K562 (cell line): ENCODE measurements at regions not wholly inside any gene's neighbourhood (a gene's known extent, or its start where the extent isn't known, plus 50 kb on each side); places are given as distances from the start of the nearest gene placed in this dataset.

ENCODE experiments used
- ATAC-seq: fragments of 200-7000 bp; cut with Tn5 transposase; 3 replicates; pipeline ENCODE4 v1.9.1; 2020; ENCODE audit warnings: moderate library complexity
- BruUV-seq: library from RNA; stranded (reverse); fragments of 400-500 nt; replicated peaks from 2 replicates; lab custom pipeline; 2021; lab: Mats Ljungman, UMichigan
- CTCF ChIA-PET: fragments of 300-600 bp; formaldehyde crosslinking; extraction: SDS; loops from one replicate; lab custom pipeline; 2021; ENCODE audit warnings: low intra/inter-chr PET ratio; lab: Yijun Ruan, JAX
- POLR2A ChIA-PET: fragments of 300-600, 350-650 bp; sonication (Branson Sonifier 250); formaldehyde crosslinking; extraction: SDS; loops from one replicate; lab custom pipeline; 2021; ENCODE audit warnings: antibody characterized with exemption, inconsistent platforms; lab: Yijun Ruan, JAX
- DNase-seq, 4 experiments: peaks; one replicate each; pipeline versions ENCODE4 v3.0.0 to v3.0.0-alpha.2; 2011 to 2018; ENCODE audit warnings: low spot score in 3 of 4, mixed read lengths in 3 of 4; ENCODE audit errors: extremely low read depth in 1 of 4
- FAIRE-seq: peaks from 2 replicates; lab custom pipeline; 2011; peaks lifted over from hg19 to GRCh38; lab: Jason Lieb, UNC
- H2AFZ ChIP-seq: 2 replicates; pipeline ENCODE4 v1.6.0; 2011; ENCODE audit warnings: low read depth, low read length, control low read depth, inconsistent platforms
- H3K27ac ChIP-seq: fragments of 200-600 bp; 3 replicates; pipeline ENCODE4 v1.8.0; 2011; ENCODE audit warnings: low read depth, mild to moderate bottlenecking, control low read depth, inconsistent platforms, low read length, moderate library complexity, mixed read lengths; ENCODE audit errors: extremely low read depth
- H3K27me3 ChIP-seq, 2 experiments: fragments of 300-600 bp in 1 of 2; 2 replicates in 1 of 2; 3 replicates in 1 of 2; pipeline versions ENCODE4 v1.6.0 to v1.8.0; 2011; ENCODE audit warnings: inconsistent platforms in 2 of 2, low read length in 2 of 2, mild to moderate bottlenecking in 1 of 2, mixed read lengths in 1 of 2, moderate library complexity in 1 of 2; ENCODE audit not compliant: control insufficient read depth in 2 of 2, insufficient read depth in 2 of 2
- H3K36me3 ChIP-seq: fragments of 300-600 bp; 3 replicates; pipeline ENCODE4 v1.8.0; 2011; ENCODE audit warnings: mild to moderate bottlenecking, low read length, inconsistent platforms; ENCODE audit not compliant: control insufficient read depth, insufficient read depth
- H3K4me1 ChIP-seq, 2 experiments: fragments of 200-600 bp in 1 of 2; replicated peaks in 1 of 2; 2 replicates in 1 of 2; 3 replicates in 1 of 2; pipeline versions ENCODE4 v1.5.1 to v1.8.0; 2011; ENCODE audit warnings: inconsistent platforms in 2 of 2, low read length in 2 of 2, mild to moderate bottlenecking in 1 of 2, mixed read lengths in 1 of 2, moderate library complexity in 1 of 2; ENCODE audit not compliant: control insufficient read depth in 2 of 2, insufficient read depth in 2 of 2
- H3K4me2 ChIP-seq: 2 replicates; pipeline ENCODE4 v1.6.1; 2011; ENCODE audit warnings: low read length, control low read depth, inconsistent platforms, mixed read lengths; ENCODE audit not compliant: insufficient read depth
- H3K4me3 ChIP-seq: fragments of 200-600 bp; sonication (generic), shearing (Covaris generic); 2 replicates; pipeline ENCODE4 v1.5.1; 2016; ENCODE audit warnings: control low read depth, inconsistent platforms
- H3K79me2 ChIP-seq: fragments of 200-600 bp; 3 replicates; pipeline ENCODE4 v1.8.0; 2011; ENCODE audit warnings: low read length, inconsistent platforms; ENCODE audit not compliant: control insufficient read depth, insufficient read depth
- H3K9ac ChIP-seq, 2 experiments: 2 replicates each; pipeline versions ENCODE4 v1.6.0 to v1.6.1; 2011; ENCODE audit warnings: low read depth in 2 of 2, low read length in 2 of 2, control low read depth in 1 of 2, inconsistent platforms in 1 of 2, mild to moderate bottlenecking in 1 of 2, mixed read lengths in 1 of 2; ENCODE audit not compliant: insufficient read depth in 1 of 2
- H3K9me1 ChIP-seq: one replicate; pipeline ENCODE4 v1.6.0; 2011; ENCODE audit warnings: inconsistent platforms, mild to moderate bottlenecking, low read length, moderate library complexity; ENCODE audit not compliant: control insufficient read depth, insufficient read depth
- H3K9me3 ChIP-seq: replicated peaks from 2 replicates; pipeline ENCODE4 v1.5.1; 2011; ENCODE audit warnings: low read depth, low read length, inconsistent platforms; ENCODE audit not compliant: control insufficient read depth, insufficient read depth
- H4K20me1 ChIP-seq: replicated peaks from 2 replicates; pipeline ENCODE4 v1.6.1; 2011; ENCODE audit warnings: low read length, inconsistent platforms, mixed read lengths; ENCODE audit not compliant: control insufficient read depth, insufficient read depth
- C11orf30 ChIP-seq: fragments of 450-650 bp; IDR thresholded peaks from 2 replicates; pipeline ENCODE4 v1.6.1; 2016; ENCODE audit warnings: low read depth, mild to moderate bottlenecking
- CEBPB ChIP-seq: fragments of 450-650 bp; IDR thresholded peaks from 2 replicates; pipeline ENCODE4 v1.6.1; 2016; ENCODE audit warnings: missing genetic modification characterization, missing compliant biosample characterization
- JUN ChIP-seq, 2 experiments: sonication (generic) in 1 of 2; formaldehyde crosslinking in 1 of 2; IDR thresholded peaks; 2 replicates each; pipeline versions ENCODE4 v1.6.1 to v1.8.0; 2012 to 2022; ENCODE audit warnings: borderline replicate concordance in 2 of 2, mild to moderate bottlenecking in 2 of 2, improper control_type of control experiment in 1 of 2, low read depth in 1 of 2, low read length in 1 of 2, missing genetic modification reagents in 1 of 2
- NR2C2 ChIP-seq, 2 experiments: fragments of 200-800 bp in 1 of 2; sonication (Bioruptor generic) in 1 of 2; sonication (generic) in 1 of 2; formaldehyde crosslinking in 1 of 2; IDR thresholded peaks; 2 replicates each; pipeline versions ENCODE4 v1.6.1 to v1.8.0; 2016 to 2022; ENCODE audit warnings: mild to moderate bottlenecking in 1 of 2, missing compliant biosample characterization in 1 of 2, missing genetic modification characterization in 1 of 2, missing genetic modification reagents in 1 of 2
- POLR2G ChIP-seq: fragments of 200-400 bp; formaldehyde crosslinking; IDR thresholded peaks from 2 replicates; pipeline ENCODE4 v1.6.1; 2017; ENCODE audit warnings: low read depth, mild to moderate bottlenecking, antibody characterized with exemption, low read length, moderate library complexity
- POLR2H ChIP-seq: IDR thresholded peaks from 2 replicates; pipeline ENCODE4 v1.6.1; 2016; ENCODE audit warnings: missing genetic modification characterization, low read depth, mild to moderate bottlenecking, control low read depth, missing compliant biosample characterization, moderate library complexity
- ZFP1 ChIP-seq: fragments of 450-650 bp; formaldehyde crosslinking; IDR thresholded peaks from 2 replicates; pipeline ENCODE4 v1.4.0; 2020; ENCODE audit warnings: mild to moderate bottlenecking, mixed read lengths
- ZFP30 ChIP-seq: fragments of 250-450 bp; sonication (Bioruptor Pico); IDR thresholded peaks from 2 replicates; pipeline ENCODE4 v1.8.0; 2022; ENCODE audit warnings: moderate library complexity, mild to moderate bottlenecking, inconsistent platforms, borderline replicate concordance
- ZNF165 ChIP-seq: fragments of 250-450 bp; sonication (Bioruptor Pico); IDR thresholded peaks from 2 replicates; pipeline ENCODE4 v1.4.0; 2020; ENCODE audit warnings: borderline replicate concordance
- WGBS: fragments of 100-300 bp; shearing (Covaris generic); methylation state at CpG from one replicate; pipeline ENCODE4 v1.1.6; 2016; ENCODE audit warnings: low coverage, mixed read lengths; ENCODE audit not compliant: insufficient coverage; ENCODE audit errors: missing lambda C conversion rate; 5-methylcytosine and 5-hydroxymethylcytosine counted together
- in situ Hi-C: fragments of 300-500 bp; cut with MboI; formaldehyde crosslinking; loops from 4 replicates; pipeline ENCODE4 v1.15.0; 2018; ENCODE audit warnings: inconsistent platforms, mixed read lengths
- intact Hi-C: fragments of 100-400 bp; cut with micrococcal nuclease; formaldehyde crosslinking; loops from 2 replicates; pipeline ENCODE4 v1.14.2; 2022
- TF ChIP-seq, protein P1 (sequence below): fragments of 450-650 bp; formaldehyde crosslinking; IDR thresholded peaks from 2 replicates; pipeline ENCODE4 v1.4.0; 2022; ENCODE audit warnings: missing genetic modification characterization
- TF ChIP-seq, protein P2 (sequence below): fragments of 200-800 bp; sonication (Bioruptor generic); IDR thresholded peaks from 2 replicates; pipeline ENCODE4 v1.6.1; 2017; ENCODE audit warnings: missing genetic modification characterization, missing compliant biosample characterization
- TF ChIP-seq, protein P3 (sequence below), 2 experiments: fragments of 450-650 bp; conservative IDR thresholded peaks; 2 replicates each; pipeline ENCODE4 v1.6.1; 2017; ENCODE audit warnings: mild to moderate bottlenecking in 2 of 2, moderate library complexity in 2 of 2
- TF ChIP-seq, protein P4 (sequence below): fragments of 150-350 bp; conservative IDR thresholded peaks from 2 replicates; pipeline ENCODE4 v1.6.1; 2014; ENCODE audit warnings: low read length
- TF ChIP-seq, protein P5 (sequence below): fragments of 250-450 bp; sonication (Bioruptor Pico); IDR thresholded peaks from 2 replicates; pipeline ENCODE4 v1.9.0; 2021; ENCODE audit warnings: mild to moderate bottlenecking

DNA sequence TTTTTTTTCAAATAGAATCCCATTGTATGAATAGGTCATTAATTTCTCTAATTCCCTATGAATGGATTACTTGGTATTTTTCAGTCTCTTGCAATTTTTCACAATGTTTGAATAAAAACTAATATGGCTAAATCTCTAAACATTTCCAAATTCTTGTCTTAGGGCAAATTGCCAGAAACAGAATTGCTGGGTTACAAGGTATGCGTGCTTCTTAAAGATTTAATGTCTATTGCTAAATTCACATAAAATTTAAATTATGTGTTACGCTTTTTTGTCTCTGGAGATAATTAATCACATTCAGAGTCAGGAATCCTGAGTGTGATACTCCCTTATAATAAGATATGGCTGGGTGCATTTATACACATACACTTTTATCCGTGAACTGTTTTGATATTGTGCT lies 264.5 kb upstream of the TBL1XR1 start:
- FAIRE-seq (no peak), ATAC-seq (no peak), DNase-seq (no peak)
- Histone ChIP-seq H3K4me2 (no peak overlapping the region), H3K27me3 (no peaks in the 10 kb centered on the region), H3K4me1 (no peaks in the 10 kb centered on the region), H3K9ac (no peak overlapping the region), H2AFZ (no peak overlapping the region), H3K27ac (no peak overlapping the region), H3K9me1 (no peaks in the 10 kb centered on the region), H3K4me3 (no peak overlapping the region)
- BruUV-seq: no TSS peak
- CTCF ChIA-PET: no interaction called here
- intact Hi-C loops: no loop called here
- TF ChIP-seq POLR2G (no peak), ZFP1 (CRISPR knock-in tag) (no peak), ZNF165 (CRISPR knock-in tag) (no peak), POLR2H (tag) (no peak), C11orf30 (no peak), NR2C2 (CRISPR knock-in tag; IDR thresholded peaks at IDR 0.05) (no peak), NR2C2 (tag; IDR thresholded peaks at IDR 0.05) (no peak), CEBPB (no peak), ZFP30 (no peak), JUN (IDR thresholded peaks at IDR 0.05; ENCODE audit: borderline replicate concordance, low read depth, low read length) (no peak), JUN (CRISPR knock-in tag; IDR thresholded peaks at IDR 0.05; ENCODE audit: borderline replicate concordance) (no peak)
- TF ChIP-seq, protein P1, sequence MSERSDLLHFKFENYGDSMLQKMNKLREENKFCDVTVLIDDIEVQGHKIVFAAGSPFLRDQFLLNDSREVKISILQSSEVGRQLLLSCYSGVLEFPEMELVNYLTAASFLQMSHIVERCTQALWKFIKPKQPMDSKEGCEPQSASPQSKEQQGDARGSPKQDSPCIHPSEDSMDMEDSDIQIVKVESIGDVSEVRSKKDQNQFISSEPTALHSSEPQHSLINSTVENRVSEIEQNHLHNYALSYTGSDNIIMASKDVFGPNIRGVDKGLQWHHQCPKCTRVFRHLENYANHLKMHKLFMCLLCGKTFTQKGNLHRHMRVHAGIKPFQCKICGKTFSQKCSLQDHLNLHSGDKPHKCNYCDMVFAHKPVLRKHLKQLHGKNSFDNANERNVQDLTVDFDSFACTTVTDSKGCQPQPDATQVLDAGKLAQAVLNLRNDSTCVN (CRISPR knock-in tag): no peak
- TF ChIP-seq, protein P2, sequence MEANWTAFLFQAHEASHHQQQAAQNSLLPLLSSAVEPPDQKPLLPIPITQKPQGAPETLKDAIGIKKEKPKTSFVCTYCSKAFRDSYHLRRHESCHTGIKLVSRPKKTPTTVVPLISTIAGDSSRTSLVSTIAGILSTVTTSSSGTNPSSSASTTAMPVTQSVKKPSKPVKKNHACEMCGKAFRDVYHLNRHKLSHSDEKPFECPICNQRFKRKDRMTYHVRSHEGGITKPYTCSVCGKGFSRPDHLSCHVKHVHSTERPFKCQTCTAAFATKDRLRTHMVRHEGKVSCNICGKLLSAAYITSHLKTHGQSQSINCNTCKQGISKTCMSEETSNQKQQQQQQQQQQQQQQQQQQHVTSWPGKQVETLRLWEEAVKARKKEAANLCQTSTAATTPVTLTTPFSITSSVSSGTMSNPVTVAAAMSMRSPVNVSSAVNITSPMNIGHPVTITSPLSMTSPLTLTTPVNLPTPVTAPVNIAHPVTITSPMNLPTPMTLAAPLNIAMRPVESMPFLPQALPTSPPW (CRISPR knock-in tag): no peak
- TF ChIP-seq, protein P3, sequence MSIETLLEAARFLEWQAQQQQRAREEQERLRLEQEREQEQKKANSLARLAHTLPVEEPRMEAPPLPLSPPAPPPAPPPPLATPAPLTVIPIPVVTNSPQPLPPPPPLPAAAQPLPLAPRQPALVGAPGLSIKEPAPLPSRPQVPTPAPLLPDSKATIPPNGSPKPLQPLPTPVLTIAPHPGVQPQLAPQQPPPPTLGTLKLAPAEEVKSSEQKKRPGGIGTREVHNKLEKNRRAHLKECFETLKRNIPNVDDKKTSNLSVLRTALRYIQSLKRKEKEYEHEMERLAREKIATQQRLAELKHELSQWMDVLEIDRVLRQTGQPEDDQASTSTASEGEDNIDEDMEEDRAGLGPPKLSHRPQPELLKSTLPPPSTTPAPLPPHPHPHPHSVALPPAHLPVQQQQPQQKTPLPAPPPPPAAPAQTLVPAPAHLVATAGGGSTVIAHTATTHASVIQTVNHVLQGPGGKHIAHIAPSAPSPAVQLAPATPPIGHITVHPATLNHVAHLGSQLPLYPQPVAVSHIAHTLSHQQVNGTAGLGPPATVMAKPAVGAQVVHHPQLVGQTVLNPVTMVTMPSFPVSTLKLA (conservative IDR thresholded peaks at IDR 0.05): no peak
- TF ChIP-seq, protein P4, sequence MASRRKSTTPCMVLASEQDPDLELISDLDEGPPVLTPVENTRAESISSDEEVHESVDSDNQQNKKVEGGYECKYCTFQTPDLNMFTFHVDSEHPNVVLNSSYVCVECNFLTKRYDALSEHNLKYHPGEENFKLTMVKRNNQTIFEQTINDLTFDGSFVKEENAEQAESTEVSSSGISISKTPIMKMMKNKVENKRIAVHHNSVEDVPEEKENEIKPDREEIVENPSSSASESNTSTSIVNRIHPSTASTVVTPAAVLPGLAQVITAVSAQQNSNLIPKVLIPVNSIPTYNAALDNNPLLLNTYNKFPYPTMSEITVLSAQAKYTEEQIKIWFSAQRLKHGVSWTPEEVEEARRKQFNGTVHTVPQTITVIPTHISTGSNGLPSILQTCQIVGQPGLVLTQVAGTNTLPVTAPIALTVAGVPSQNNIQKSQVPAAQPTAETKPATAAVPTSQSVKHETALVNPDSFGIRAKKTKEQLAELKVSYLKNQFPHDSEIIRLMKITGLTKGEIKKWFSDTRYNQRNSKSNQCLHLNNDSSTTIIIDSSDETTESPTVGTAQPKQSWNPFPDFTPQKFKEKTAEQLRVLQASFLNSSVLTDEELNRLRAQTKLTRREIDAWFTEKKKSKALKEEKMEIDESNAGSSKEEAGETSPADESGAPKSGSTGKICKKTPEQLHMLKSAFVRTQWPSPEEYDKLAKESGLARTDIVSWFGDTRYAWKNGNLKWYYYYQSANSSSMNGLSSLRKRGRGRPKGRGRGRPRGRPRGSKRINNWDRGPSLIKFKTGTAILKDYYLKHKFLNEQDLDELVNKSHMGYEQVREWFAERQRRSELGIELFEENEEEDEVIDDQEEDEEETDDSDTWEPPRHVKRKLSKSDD: no peak
- TF ChIP-seq, protein P5, sequence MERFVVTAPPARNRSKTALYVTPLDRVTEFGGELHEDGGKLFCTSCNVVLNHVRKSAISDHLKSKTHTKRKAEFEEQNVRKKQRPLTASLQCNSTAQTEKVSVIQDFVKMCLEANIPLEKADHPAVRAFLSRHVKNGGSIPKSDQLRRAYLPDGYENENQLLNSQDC (CRISPR knock-in tag): no peak
- TF ChIP-seq, all 486 proteins: peak for 0
- WGBS: 62% methylated on average over 3 of the region's 3 CpGs
- no peaks in the 10 kb centered on the region for H3K79me2 ChIP-seq
- POLR2A ChIA-PET: no interaction called here
- H3K36me3 ChIP-seq: no peaks in the 10 kb centered on the region
- no peaks in the 10 kb centered on the region; the same call in 1 of the 2 replicates for H3K9me3 ChIP-seq
- in situ Hi-C loops: no loop called here
- H4K20me1 ChIP-seq: no peaks in the 10 kb centered on the region
